ENCODE measurements at regions not wholly inside any gene's neighbourhood (a gene's known extent, or its start where the extent isn't known, plus 50 kb on each side); places are given as distances from the start of the nearest gene placed in this dataset.

DNA sequence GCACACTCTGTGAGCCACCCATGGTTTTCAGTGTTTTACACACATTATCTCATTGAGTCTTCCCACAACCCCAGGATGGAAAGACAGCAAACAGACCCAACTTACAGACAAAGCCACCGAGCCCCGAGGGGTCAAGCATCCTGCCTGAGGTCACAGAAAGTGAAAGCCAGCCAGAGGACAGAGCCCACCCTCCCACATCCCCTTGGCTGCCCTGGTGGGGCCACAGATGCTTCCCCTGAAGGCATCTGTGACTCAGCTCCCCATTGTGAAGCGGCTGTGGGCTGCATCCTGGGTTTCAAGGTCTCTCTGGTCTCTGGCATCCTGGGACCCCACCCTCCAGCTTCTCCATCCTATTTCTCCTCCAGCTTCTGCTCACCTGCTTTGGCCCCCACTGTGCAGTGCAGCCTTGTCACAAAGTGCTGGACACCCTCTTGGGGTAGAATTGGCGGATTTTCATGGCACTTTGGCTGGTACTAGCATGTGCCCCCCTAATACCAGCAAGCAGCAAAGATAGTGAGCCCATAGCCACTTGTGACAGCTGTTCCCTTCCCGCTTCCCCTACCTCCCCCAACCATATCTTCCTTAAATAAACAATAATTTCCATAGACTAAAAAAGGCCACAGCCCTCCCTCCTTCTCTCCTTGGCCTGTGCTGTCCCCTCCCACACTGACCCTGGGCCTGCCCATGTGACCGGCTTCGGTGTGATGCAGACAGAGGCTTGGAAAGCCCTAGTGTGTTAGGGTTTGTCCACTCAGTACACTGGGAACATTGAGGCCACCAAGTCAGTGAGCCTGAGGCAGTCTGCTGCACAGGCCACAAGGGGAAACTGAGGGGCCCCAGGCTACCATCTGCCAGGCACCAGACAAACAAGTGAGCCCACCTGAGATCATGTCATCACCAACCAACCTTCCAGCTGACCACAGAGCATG lies 53.9 kb upstream of the SHISAL1 start:
- no peak for DNase-seq

DNA sequence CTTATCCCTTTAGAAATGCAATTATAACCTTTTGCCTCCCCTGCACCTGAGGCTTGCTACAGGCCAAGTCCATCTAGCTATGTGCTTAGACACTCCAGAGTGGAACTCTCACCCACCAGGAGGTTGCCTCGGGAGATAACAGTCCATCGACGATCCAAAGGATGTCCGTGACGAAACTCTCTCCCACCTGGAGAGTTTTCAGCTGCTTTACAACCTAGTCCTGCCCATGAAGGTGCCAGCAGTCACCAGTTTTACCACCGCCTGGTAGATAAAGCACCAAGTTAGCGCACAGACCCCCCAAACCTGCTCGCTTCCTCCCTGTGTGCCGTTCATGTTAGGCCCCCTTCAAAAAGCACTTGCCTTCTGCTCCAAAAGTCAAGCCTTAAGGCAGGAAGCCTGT lies 53.1 kb upstream of the SHISAL1 start:
- no peak for DNase-seq

DNA sequence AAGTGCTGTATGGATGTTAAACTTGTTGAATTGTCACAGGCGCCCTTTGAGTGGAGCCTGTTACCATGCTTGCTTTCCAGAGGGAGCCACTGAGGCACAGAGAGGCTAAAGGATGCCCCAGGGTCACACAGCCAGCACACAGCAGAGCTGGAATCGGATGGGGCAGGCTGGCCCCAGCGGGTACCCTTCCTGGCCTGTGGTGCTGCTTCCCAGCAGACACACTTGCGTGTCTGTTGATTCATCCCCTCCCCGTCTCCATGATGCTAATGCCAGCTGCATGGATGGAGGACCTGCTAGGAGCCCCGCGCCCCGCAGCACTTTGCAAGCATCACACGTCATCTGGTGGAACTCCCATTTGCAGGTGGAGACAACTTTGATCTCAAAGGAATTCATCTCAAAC lies 52.4 kb upstream of the SHISAL1 start:
- no peak for DNase-seq

DNA sequence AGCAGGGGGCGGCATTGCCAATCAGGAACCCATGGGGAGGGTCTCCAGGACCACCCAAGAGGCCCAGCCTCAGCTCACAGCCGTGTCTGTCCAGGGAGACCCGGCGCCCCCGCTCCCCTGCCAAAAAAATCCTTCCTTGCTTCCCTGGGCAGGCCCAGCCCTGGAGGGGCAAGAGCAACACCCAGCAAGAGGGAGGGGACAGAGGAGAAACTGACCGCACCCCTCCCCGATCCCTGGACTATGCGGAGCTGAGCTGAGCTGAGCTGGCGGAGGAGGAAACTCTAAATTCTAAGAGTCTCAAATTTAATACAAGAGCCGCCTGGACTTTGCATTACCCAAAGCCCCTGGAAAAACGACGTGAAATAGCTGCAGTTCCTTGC lies 52.0 kb upstream of the SHISAL1 start:
- DNase-seq, result no peak

DNA sequence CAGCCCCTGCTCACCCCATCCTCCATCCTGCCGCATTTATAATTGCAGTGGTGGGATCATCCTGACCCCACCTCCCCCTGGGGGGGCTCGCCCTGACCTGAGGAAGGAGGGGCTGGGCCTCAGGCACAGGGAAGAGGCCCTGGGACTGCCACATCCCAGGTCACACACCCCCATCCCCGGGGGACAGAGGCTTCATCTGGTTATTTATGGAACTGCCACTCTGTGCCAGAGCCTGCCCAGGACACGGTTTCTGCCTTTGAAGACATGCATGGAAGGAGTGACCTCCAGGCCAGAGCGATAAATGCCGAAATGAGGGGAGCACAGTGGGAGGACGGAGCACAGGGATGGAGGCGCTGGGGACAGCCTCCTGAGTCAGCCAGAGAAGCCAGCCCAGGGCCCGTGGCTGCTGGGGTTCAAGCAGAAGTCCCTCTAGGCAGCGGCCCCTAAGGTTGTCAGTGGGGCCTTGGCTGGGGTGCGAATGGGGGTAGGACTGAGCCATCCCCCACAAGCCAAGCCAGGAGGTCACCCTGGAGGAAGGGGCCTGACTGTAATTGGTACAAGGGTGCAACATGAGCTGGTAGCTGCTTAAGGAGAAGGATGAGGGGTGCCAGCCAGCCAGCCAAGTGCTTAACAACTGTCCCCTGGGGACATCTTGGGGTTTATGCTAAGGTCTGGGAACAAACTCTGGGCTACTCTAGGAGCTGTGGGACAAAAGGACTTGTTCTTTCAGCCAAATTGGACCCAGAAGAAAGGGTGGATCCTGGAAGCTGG lies 51.4 kb upstream of the SHISAL1 start:
- no peak for DNase-seq

DNA sequence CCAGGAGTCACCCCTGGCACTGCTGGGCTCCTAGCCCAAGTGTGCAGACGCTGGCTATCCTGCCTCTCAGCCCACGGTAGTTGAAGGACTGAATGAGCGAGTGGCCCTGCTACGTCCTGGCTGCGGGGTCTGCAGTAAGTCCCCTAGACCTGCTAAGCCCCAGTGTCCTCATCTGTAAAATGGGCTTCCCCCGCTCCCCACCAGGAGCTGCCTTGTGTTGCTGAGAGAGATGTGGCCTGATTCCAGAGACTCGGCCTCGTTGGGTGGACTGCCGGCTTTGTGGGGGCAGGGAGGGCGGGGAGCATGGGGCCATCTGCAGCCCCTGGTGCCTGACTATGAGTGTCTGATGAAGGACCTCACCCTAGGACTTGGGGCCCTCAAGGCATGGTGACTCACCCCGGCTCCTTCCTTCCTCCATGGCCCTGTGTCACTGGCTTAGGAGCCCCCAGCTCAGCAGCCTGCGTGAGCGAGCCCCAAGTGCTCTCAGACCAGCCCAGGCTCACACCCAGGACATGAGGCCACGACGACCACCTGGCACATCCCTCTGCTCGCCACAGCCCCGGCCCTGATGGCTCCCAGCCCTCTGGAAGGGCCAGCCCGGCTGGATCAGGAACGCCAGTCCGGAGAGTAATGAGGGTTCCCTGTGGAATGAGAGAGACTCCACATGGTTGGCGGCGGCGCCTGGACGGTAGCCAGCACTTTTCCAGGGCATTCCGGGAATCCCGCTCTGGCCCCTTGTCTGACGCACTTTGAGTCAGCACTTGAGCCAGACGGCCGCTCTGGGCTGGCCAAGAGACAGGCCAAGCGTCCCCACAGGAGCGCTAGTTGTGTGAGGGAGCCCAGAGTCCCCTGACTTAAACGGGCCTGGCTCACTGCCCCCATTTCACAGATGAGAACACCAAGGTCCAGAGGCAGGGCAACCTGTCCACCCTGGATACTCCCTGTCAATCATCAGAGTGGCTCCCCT lies 50.5 kb upstream of the SHISAL1 start:
- DNase-seq, result no peak

DNA sequence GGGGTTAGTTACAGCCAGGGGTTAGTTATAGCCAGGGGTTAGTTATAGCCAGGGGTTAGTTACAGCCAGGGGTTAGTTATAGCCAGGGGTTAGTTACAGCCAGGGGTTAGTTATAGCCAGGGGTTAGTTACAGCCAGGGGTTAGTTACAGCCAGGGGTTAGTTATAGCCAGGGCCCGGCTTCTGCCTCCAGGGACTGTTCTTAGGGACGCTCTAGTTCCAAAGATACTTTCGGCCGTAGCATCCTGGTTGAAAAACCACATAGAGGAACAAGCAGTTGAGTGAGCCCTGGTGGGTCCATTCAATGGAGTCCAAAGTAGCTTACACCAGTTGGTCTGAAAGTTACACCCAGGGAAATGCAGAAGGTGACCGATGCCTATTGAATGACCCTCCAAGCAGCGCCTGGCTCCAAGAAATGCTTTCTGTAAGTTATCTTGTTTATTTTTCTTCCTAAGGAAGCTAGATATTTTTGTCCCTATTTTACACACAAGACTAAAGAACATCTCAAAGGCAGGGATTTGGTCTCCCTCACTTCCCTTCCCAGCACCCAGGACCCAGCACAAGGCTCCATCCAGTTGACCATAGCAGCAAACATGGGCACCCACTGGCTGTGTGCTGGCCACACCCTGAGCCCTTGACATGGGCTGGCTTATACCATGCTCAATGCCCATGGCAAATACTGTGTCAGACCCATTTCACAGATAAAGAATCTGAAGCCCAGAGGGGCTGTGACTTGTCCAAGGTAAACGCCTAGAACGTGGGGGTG lies 49.7 kb upstream of the SHISAL1 start:
- DNase-seq, result no peak

Measured in NCI-H1105 treated with DMSO at 0.1 percent for 48 hours (cell line).